ENCODE measurements at regions not wholly inside any gene's neighbourhood (a gene's known extent, or its start where the extent isn't known, plus 50 kb on each side); places are given as distances from the start of the nearest gene placed in this dataset.

- Histone ChIP-seq H3K18ac (ENCODE audit: low read depth in 1 of 2, low read length in 2 of 2) (peak overlapping the region in 1 of 2 experiments; percentile 34), H3K27ac (ENCODE audit: low read length, poor library complexity, severe bottlenecking) (no peak overlapping the region), H2AK5ac (ENCODE audit: low read length, severe bottlenecking) (no peak overlapping the region), H4K91ac (ENCODE audit: low read length) (no peak overlapping the region), H3K4me2 (ENCODE audit: low read length, poor library complexity, severe bottlenecking) (no peak overlapping the region), H2AFZ (ENCODE audit: low read depth, low read length) (no peak overlapping the region), H4K8ac (ENCODE audit: low read length) (no peak overlapping the region), H3K14ac (ENCODE audit: low read length in 2 of 2) (no peak overlapping the region), H2BK5ac (ENCODE audit: low read depth, low read length, poor library complexity, severe bottlenecking) (no peak overlapping the region), H3K4me1 (ENCODE audit: control insufficient read depth, insufficient read depth, low read depth, low read length) (no peaks in the 10 kb centered on the region), H3K9ac (ENCODE audit: low read length) (no peak overlapping the region), H3K36me3 (ENCODE audit: control insufficient read depth in 1 of 2, insufficient read depth in 2 of 2, low read depth in 1 of 2, low read length in 2 of 2) (no peaks in the 10 kb centered on the region), H3K4me3 (ENCODE audit: insufficient read depth in 1 of 2, low read depth in 1 of 2, low read length in 2 of 2) (no peak overlapping the region), H3K4ac (ENCODE audit: low read depth in 1 of 2, low read length in 2 of 2) (no peak overlapping the region), H3K23ac (ENCODE audit: low read length in 2 of 2) (no peak overlapping the region), H3K9me3 (ENCODE audit: control insufficient read depth, low read length) (no peaks in the 10 kb centered on the region), H2BK12ac (ENCODE audit: low read length in 2 of 2) (no peak overlapping the region), H3K27me3 (ENCODE audit: control insufficient read depth in 1 of 2, insufficient read depth in 1 of 2, low read length in 2 of 2) (no peaks in the 10 kb centered on the region), H2BK15ac (ENCODE audit: low read depth, poor library complexity, severe bottlenecking) (no peak overlapping the region), H3K79me1 (replicated peaks; ENCODE audit: low read length, poor library complexity, severe bottlenecking) (no peaks in the 10 kb centered on the region), H2BK120ac (ENCODE audit: low read depth, low read length) (no peak overlapping the region)
- no peak for DNase-seq
- 76% methylated on average over 2 of the region's 6 CpGs for WGBS
Observed at GRCh38 chr2:144597894-144598593, 78.1 kb upstream of the ZEB2 start.

DNA sequence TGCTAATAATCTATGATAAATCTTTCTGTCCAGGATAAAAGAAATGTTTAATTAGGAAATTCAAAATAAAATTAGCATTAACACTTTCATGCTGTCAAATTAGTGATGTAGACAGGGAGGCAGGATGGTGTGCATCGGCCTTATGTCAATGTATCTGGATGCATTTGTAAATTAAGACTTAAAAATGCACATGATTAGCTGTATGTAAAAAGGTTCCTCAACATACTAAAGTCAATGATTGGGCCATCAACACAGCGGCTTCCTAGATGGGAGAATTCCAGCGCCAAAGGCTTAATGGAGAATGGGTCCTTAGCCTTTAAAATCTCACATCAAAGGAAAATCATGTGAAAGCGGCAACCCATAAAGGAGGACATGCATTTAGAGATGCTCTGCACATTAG lies 77.5 kb upstream of the ZEB2 start:
- no peaks in the 10 kb centered on the region for H3K9me3 ChIP-seq (ENCODE audit: control insufficient read depth, low read length)
- DNase-seq: no peak
- H2AK5ac ChIP-seq (ENCODE audit: low read length, severe bottlenecking): no peak overlapping the region
- no peak overlapping the region for H2BK5ac ChIP-seq (ENCODE audit: low read depth, low read length, poor library complexity, severe bottlenecking)
- H3K4ac ChIP-seq (ENCODE audit: low read depth in 1 of 2, low read length in 2 of 2): no peak overlapping the region
- H2BK12ac ChIP-seq (ENCODE audit: low read length in 2 of 2): no peak overlapping the region
- no peak overlapping the region for H4K91ac ChIP-seq (ENCODE audit: low read length)
- no peak overlapping the region for H3K23ac ChIP-seq (ENCODE audit: low read length in 2 of 2)
- no peak overlapping the region for H3K14ac ChIP-seq (ENCODE audit: low read length in 2 of 2)
- H3K79me1 ChIP-seq (replicated peaks; ENCODE audit: low read length, poor library complexity, severe bottlenecking): no peaks in the 10 kb centered on the region
- H4K8ac ChIP-seq (ENCODE audit: low read length): no peak overlapping the region
- H3K27me3 ChIP-seq (ENCODE audit: control insufficient read depth in 1 of 2, insufficient read depth in 1 of 2, low read length in 2 of 2): no peaks in the 10 kb centered on the region
- no peak overlapping the region for H2AFZ ChIP-seq (ENCODE audit: low read depth, low read length)
- H2BK15ac ChIP-seq (ENCODE audit: low read depth, poor library complexity, severe bottlenecking): no peak overlapping the region
- H3K4me1 ChIP-seq (ENCODE audit: control insufficient read depth, insufficient read depth, low read depth, low read length): no peaks in the 10 kb centered on the region
- H3K4me3 ChIP-seq (ENCODE audit: insufficient read depth in 1 of 2, low read depth in 1 of 2, low read length in 2 of 2): no peak overlapping the region
- WGBS: 75% methylated on average over 2 of the region's 4 CpGs
- no peaks in the 10 kb centered on the region for H3K36me3 ChIP-seq (ENCODE audit: control insufficient read depth in 1 of 2, insufficient read depth in 2 of 2, low read depth in 1 of 2, low read length in 2 of 2)
- no peak overlapping the region for H3K27ac ChIP-seq (ENCODE audit: low read length, poor library complexity, severe bottlenecking)
- no peak overlapping the region for H2BK120ac ChIP-seq (ENCODE audit: low read depth, low read length)
- no peak overlapping the region for H3K9ac ChIP-seq (ENCODE audit: low read length)
- H3K4me2 ChIP-seq (ENCODE audit: low read length, poor library complexity, severe bottlenecking): no peak overlapping the region
- H3K18ac ChIP-seq (ENCODE audit: low read depth in 1 of 2, low read length in 2 of 2): no peak overlapping the region

DNA sequence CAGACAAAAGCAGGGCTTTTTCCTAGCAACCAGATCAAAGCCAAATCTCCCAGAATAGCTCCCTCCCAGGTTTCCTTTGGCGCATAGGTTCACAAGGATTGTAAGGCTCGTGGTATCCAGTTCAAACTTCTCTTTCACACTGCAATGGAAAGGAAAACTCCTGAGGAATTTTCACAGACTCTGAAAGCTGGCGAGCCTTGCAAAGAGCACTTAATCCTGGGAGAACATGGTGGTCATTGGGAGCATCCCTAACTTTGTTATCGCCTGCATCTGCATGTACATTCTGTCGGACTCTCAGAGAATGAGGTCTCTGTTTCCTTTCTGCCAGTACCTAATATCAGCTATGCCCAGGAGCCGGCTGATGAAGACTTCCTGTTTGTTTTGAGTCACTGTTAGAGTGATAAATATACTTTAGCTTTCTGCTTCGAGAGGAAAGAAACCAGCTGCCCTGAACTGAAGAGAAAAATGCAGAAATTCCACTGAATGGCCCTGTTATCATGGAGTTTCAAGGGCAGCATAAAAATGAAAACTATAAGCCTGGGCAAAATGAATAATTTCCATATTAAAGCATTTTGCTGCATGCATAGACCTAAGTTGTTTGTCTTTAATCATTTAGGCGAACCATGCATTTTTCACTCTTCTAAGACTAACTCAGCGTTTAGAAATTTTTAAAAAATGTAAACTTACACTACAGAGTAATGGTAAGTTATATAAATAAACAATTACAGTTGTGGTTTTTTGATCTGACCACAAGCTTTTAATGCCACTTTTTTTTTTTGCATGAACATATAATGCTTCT lies 76.4 kb upstream of the ZEB2 start:
- no peak overlapping the region for H3K9ac ChIP-seq (ENCODE audit: low read length)
- H2BK5ac ChIP-seq (ENCODE audit: low read depth, low read length, poor library complexity, severe bottlenecking): no peak overlapping the region

DNA sequence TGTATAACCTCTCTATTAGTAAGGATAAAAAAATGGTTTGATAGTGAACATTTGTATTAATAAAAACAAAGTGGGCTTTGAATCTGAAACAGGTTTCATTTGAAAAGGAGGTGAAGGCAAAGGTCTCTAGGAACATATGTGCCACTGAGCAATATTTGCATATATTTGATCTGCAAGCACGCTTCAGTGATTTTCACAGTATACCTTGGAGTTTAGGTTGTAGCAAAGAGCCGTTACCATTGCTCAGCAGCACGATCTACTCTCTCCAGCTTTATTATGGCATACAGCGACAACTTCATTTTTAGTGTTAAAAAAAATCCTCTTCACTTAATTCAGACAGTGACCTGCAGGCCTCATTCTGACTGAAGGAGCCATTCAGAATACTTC lies 75.8 kb upstream of the ZEB2 start:
- Histone ChIP-seq H2BK12ac (ENCODE audit: low read length in 2 of 2) (peak overlapping the region in 1 of 2 experiments; percentile 35), H4K91ac (ENCODE audit: low read length) (no peak overlapping the region), H3K14ac (ENCODE audit: low read length in 2 of 2) (no peak overlapping the region), H3K79me1 (replicated peaks; ENCODE audit: low read length, poor library complexity, severe bottlenecking) (no peaks in the 10 kb centered on the region), H3K4ac (ENCODE audit: low read depth in 1 of 2, low read length in 2 of 2) (peak overlapping the region in 1 of 2 experiments; percentile 82), H3K4me3 (ENCODE audit: insufficient read depth in 1 of 2, low read depth in 1 of 2, low read length in 2 of 2) (no peak overlapping the region), H3K9me3 (ENCODE audit: control insufficient read depth, low read length) (no peaks in the 10 kb centered on the region), H3K4me2 (ENCODE audit: low read length, poor library complexity, severe bottlenecking) (no peak overlapping the region), H3K23ac (ENCODE audit: low read length in 2 of 2) (no peak overlapping the region), H2BK120ac (ENCODE audit: low read depth, low read length) (peak overlapping the region; percentile 81), H3K36me3 (ENCODE audit: control insufficient read depth in 1 of 2, insufficient read depth in 2 of 2, low read depth in 1 of 2, low read length in 2 of 2) (no peaks in the 10 kb centered on the region), H2AK5ac (ENCODE audit: low read length, severe bottlenecking) (no peak overlapping the region), H3K4me1 (ENCODE audit: control insufficient read depth, insufficient read depth, low read depth, low read length) (no peaks in the 10 kb centered on the region), H3K27me3 (ENCODE audit: control insufficient read depth in 1 of 2, insufficient read depth in 1 of 2, low read length in 2 of 2) (no peaks in the 10 kb centered on the region), H2AFZ (ENCODE audit: low read depth, low read length) (no peak overlapping the region), H3K18ac (ENCODE audit: low read depth in 1 of 2, low read length in 2 of 2) (peak overlapping the region in 1 of 2 experiments; percentile 72), H2BK5ac (ENCODE audit: low read depth, low read length, poor library complexity, severe bottlenecking) (no peak overlapping the region), H2BK15ac (ENCODE audit: low read depth, poor library complexity, severe bottlenecking) (no peak overlapping the region), H3K27ac (ENCODE audit: low read length, poor library complexity, severe bottlenecking) (peak overlapping the region; percentile 7), H3K9ac (ENCODE audit: low read length) (no peak overlapping the region), H4K8ac (ENCODE audit: low read length) (no peak overlapping the region)
- WGBS: 55% methylated on average over 4 of the region's 4 CpGs
- DNase-seq: no peak

More for the DNA sequence above, 76.4 kb upstream of the ZEB2 start:
- Histone ChIP-seq H3K23ac (ENCODE audit: low read length in 2 of 2) (no peak overlapping the region), H3K4me3 (ENCODE audit: insufficient read depth in 1 of 2, low read depth in 1 of 2, low read length in 2 of 2) (no peak overlapping the region), H2BK120ac (ENCODE audit: low read depth, low read length) (peak overlapping the region; percentile 81), H2BK15ac (ENCODE audit: low read depth, poor library complexity, severe bottlenecking) (no peak overlapping the region), H3K27me3 (ENCODE audit: control insufficient read depth in 1 of 2, insufficient read depth in 1 of 2, low read length in 2 of 2) (no peaks in the 10 kb centered on the region), H4K8ac (ENCODE audit: low read length) (no peak overlapping the region), H3K79me1 (replicated peaks; ENCODE audit: low read length, poor library complexity, severe bottlenecking) (no peaks in the 10 kb centered on the region), H3K36me3 (ENCODE audit: control insufficient read depth in 1 of 2, insufficient read depth in 2 of 2, low read depth in 1 of 2, low read length in 2 of 2) (no peaks in the 10 kb centered on the region), H3K27ac (ENCODE audit: low read length, poor library complexity, severe bottlenecking) (peak overlapping the region; percentile 31), H2BK12ac (ENCODE audit: low read length in 2 of 2) (peak overlapping the region in 1 of 2 experiments; percentile 35), H4K91ac (ENCODE audit: low read length) (no peak overlapping the region), H3K18ac (ENCODE audit: low read depth in 1 of 2, low read length in 2 of 2) (peak overlapping the region in 1 of 2 experiments; percentile 72), H2AFZ (ENCODE audit: low read depth, low read length) (no peak overlapping the region), H3K9me3 (ENCODE audit: control insufficient read depth, low read length) (no peaks in the 10 kb centered on the region), H3K4me2 (ENCODE audit: low read length, poor library complexity, severe bottlenecking) (no peak overlapping the region), H3K4ac (ENCODE audit: low read depth in 1 of 2, low read length in 2 of 2) (peak overlapping the region in 1 of 2 experiments; percentile 82), H3K4me1 (ENCODE audit: control insufficient read depth, insufficient read depth, low read depth, low read length) (no peaks in the 10 kb centered on the region), H3K14ac (ENCODE audit: low read length in 2 of 2) (no peak overlapping the region), H2AK5ac (ENCODE audit: low read length, severe bottlenecking) (no peak overlapping the region)
- peak; percentile 87 for DNase-seq
- 4% methylated on average over 7 of the region's 9 CpGs for WGBS
